ENCODE measurements at regions not wholly inside any gene's neighbourhood (a gene's known extent, or its start where the extent isn't known, plus 50 kb on each side); places are given as distances from the start of the nearest gene placed in this dataset.

- Mint-ChIP-seq H3K4me3 (no peak overlapping the region), H3K4me1 (no peaks in the 10 kb centered on the region), H3K27ac (no peak overlapping the region), H3K36me3 (ENCODE audit: low read depth) (no peaks in the 10 kb centered on the region), H3K27me3 (ENCODE audit: insufficient read depth) (no peaks in the 10 kb centered on the region), H3K9me3 (peaks cover 15% of the 10 kb centered on the region)
- Histone ChIP-seq H3K27me3 (ENCODE audit: control insufficient read depth, insufficient read depth, low read length, poor library complexity, severe bottlenecking) (no peaks in the 10 kb centered on the region), H3K36me3 (ENCODE audit: control insufficient read depth, insufficient read depth, low read length) (no peaks in the 10 kb centered on the region), H3K9ac (ENCODE audit: extremely low read depth, low read length, poor library complexity, severe bottlenecking) (no peak overlapping the region), H3K4me3 (ENCODE audit: low read length) (no peak overlapping the region), H3K27ac (ENCODE audit: low read depth, low read length) (no peak overlapping the region), H3K9me3 (ENCODE audit: control insufficient read depth, low read length) (no peaks in the 10 kb centered on the region), H3K4me1 (ENCODE audit: control insufficient read depth, insufficient read depth, low read length) (no peaks in the 10 kb centered on the region)
- no peak for DNase-seq
- TF ChIP-seq, protein P1, sequence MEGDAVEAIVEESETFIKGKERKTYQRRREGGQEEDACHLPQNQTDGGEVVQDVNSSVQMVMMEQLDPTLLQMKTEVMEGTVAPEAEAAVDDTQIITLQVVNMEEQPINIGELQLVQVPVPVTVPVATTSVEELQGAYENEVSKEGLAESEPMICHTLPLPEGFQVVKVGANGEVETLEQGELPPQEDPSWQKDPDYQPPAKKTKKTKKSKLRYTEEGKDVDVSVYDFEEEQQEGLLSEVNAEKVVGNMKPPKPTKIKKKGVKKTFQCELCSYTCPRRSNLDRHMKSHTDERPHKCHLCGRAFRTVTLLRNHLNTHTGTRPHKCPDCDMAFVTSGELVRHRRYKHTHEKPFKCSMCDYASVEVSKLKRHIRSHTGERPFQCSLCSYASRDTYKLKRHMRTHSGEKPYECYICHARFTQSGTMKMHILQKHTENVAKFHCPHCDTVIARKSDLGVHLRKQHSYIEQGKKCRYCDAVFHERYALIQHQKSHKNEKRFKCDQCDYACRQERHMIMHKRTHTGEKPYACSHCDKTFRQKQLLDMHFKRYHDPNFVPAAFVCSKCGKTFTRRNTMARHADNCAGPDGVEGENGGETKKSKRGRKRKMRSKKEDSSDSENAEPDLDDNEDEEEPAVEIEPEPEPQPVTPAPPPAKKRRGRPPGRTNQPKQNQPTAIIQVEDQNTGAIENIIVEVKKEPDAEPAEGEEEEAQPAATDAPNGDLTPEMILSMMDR (conservative IDR thresholded peaks at IDR 0.05) = no peak
- WGBS, 2 experiments (ENCODE audit: insufficient coverage in 1 of 2, insufficient read length in 1 of 2) = 91 to 100% methylated on average over 7 to 16 of the region's 16 CpGs
These were observed 51.0 kb upstream of the GALR1 start for GRCh38 chr18:77198663-77199062.

- Histone ChIP-seq H3K9ac (ENCODE audit: extremely low read depth, low read length, poor library complexity, severe bottlenecking) (no peak overlapping the region), H3K27ac (ENCODE audit: low read depth, low read length) (no peak overlapping the region), H3K4me3 (ENCODE audit: low read length) (no peak overlapping the region), H3K9me3 (ENCODE audit: control insufficient read depth, low read length) (no peaks in the 10 kb centered on the region), H3K27me3 (ENCODE audit: control insufficient read depth, insufficient read depth, low read length, poor library complexity, severe bottlenecking) (no peaks in the 10 kb centered on the region), H3K36me3 (ENCODE audit: control insufficient read depth, insufficient read depth, low read length) (no peaks in the 10 kb centered on the region), H3K4me1 (ENCODE audit: control insufficient read depth, insufficient read depth, low read length) (no peaks in the 10 kb centered on the region)
- TF ChIP-seq, protein P1 (conservative IDR thresholded peaks at IDR 0.05) = no peak
- Mint-ChIP-seq H3K36me3 (ENCODE audit: low read depth) (no peaks in the 10 kb centered on the region), H3K27ac (no peak overlapping the region), H3K9me3 (peaks cover 10% of the 10 kb centered on the region), H3K4me3 (no peak overlapping the region), H3K27me3 (ENCODE audit: insufficient read depth) (no peaks in the 10 kb centered on the region), H3K4me1 (no peaks in the 10 kb centered on the region)
- no peak for DNase-seq
These were observed 49.9 kb upstream of the GALR1 start for GRCh38 chr18:77199707-77200106.

All from endodermal cell (in vitro differentiated cells).